AG09309 (cell line): ENCODE measurements at regions not wholly inside any gene's neighbourhood (a gene's known extent, or its start where the extent isn't known, plus 50 kb on each side); places are given as distances from the start of the nearest gene placed in this dataset.

Experiments
- DNase-seq: peaks from one replicate; pipeline ENCODE4 v3.0.0-alpha.2; 2010; ENCODE audit warnings: low read depth
- H3K4me3 ChIP-seq: 2 replicates; pipeline ENCODE4 v1.5.1; 2011; ENCODE audit warnings: mild to moderate bottlenecking, low read depth, low read length, moderate library complexity; ENCODE audit not compliant: control insufficient read depth
- TF ChIP-seq, protein P1 (sequence below): IDR thresholded peaks from 2 replicates; pipeline ENCODE4 v1.5.1; 2011; ENCODE audit warnings: mild to moderate bottlenecking, low read depth, low read length, inconsistent platforms; ENCODE audit not compliant: insufficient read depth, control insufficient read depth; ENCODE audit errors: missing control alignments

DNA sequence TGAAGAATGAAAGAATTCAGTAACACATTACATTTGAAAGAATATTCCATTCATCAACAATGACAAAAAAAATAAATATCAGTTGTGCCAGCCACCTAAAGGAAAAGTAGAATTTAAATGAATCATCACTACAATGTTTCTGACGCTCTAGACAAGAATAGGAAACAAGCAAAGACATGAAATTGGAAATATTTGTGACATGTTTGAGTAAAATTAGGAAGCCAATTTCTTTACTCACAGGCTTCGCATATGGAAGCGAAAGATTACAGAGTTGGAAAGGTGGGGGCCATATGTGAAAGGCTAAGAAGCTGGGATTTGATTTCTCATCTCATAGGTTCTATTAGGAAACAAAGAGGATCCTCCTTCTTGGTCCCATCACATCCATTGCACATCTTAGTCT lies 279.0 kb downstream of the IPO8 start:
- no peak for DNase-seq
- TF ChIP-seq, protein P1, sequence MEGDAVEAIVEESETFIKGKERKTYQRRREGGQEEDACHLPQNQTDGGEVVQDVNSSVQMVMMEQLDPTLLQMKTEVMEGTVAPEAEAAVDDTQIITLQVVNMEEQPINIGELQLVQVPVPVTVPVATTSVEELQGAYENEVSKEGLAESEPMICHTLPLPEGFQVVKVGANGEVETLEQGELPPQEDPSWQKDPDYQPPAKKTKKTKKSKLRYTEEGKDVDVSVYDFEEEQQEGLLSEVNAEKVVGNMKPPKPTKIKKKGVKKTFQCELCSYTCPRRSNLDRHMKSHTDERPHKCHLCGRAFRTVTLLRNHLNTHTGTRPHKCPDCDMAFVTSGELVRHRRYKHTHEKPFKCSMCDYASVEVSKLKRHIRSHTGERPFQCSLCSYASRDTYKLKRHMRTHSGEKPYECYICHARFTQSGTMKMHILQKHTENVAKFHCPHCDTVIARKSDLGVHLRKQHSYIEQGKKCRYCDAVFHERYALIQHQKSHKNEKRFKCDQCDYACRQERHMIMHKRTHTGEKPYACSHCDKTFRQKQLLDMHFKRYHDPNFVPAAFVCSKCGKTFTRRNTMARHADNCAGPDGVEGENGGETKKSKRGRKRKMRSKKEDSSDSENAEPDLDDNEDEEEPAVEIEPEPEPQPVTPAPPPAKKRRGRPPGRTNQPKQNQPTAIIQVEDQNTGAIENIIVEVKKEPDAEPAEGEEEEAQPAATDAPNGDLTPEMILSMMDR = no peak
- no peak overlapping the region for H3K4me3 ChIP-seq

DNA sequence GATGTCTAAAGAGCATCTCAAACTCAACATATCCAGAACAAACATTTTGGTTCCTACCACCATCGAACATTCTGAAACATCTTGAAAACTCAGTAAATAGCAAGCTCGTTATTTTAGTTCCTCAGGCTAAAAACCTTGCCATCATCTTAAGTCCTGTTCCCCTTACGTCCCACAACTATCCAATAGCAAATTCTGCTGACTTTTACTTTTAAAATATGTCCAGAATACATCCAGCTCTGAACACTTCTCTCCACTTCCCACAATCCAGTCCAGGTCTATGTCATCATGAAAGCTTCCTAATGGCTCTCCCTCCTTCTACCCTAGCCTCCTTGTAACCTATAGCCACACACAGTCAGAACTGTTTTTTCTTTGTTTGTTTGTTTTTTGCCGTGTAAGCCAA lies 279.9 kb downstream of the IPO8 start:
- no peak for DNase-seq
- no peak overlapping the region for H3K4me3 ChIP-seq
- TF ChIP-seq, protein P1 = no peak

DNA sequence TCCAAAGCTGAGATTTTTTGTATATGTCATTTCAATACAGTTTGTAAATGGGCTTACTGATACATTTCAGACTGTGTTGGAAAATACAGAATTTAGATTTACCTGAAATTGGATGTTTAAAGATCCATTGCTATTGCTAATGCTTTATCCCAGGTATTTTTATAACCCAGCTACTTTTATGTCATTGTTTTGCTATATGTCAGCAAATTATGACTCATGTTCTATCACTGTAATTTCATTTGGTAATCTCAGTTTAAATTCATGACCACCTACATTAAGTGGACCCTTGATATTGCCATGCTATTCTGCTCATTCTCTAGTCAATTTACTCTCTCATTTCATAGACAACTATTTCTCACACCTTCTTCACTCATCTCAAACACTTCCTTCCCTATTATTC lies 281.2 kb downstream of the IPO8 start:
- H3K4me3 ChIP-seq = no peak overlapping the region
- TF ChIP-seq, protein P1 = no peak
- no peak for DNase-seq

DNA sequence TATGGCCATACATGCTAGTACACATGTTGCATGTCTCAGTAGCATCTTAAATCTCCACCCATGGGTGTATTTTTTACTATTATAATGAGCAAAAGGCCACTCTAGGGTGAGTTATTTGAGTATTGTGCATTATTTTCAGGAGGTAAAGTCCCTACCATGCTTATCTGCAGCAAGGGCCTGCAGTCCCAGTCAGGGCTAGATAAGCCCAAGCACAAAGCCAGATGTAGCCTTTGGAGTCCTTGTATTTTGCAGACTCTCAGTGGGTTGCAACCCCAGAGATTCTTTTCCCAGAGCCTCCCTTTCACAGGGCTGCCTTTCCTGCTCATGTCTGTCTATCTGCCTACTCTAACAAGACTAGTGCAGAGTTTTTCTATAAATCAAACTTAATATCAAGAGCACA lies 295.3 kb downstream of the IPO8 start:
- no peak for DNase-seq
- TF ChIP-seq, protein P1 = no peak
- no peak overlapping the region for H3K4me3 ChIP-seq

GRCh38 chr12:30399859-30400258 lies 295.8 kb downstream of the IPO8 start:
- TF ChIP-seq, protein P1 = no peak
- DNase-seq = no peak
- H3K4me3 ChIP-seq = no peak overlapping the region

DNA sequence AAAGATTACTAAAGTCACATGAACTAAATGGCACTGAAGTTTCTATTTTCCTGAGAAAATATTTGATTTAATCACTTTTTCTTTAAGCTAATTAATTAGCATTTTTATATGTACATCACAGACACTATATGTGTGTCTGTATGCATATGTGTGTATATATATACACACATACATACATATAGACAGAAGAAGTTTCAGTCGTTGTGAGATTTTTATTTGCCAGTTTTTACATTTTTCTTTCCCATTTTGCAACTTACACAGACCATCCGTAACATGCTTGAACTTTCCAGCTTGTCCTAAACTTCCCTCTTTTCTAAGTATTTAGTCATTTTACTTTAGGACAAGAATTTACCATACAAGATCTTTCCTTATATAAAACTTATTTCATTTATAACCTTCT lies 299.1 kb downstream of the IPO8 start:
- DNase-seq = no peak
- TF ChIP-seq, protein P1 = no peak
- H3K4me3 ChIP-seq = no peak overlapping the region

DNA sequence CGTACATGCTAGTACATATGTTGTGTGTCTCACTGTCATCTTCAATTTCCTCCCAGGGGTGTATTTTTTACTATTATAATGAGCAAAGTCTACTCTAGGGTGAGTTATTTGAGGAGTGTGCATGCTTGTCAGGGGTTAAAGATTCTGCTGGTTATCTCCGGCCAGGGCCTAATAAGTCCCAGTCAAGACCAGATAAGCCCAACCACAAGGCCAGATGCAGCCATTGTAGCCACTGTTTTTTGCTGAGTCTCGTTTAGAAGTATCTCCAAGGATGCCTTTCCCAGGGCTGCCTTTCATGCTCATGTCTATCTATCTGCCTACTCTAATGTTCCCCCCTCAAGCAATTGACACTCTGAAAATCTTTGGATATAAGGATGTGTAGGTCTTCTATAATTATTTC lies 300.5 kb downstream of the IPO8 start:
- DNase-seq = no peak
- no peak overlapping the region for H3K4me3 ChIP-seq
- TF ChIP-seq, protein P1 = no peak
